Vagina (tissue), 2 donors: ENCODE measurements at regions not wholly inside any gene's neighbourhood (a gene's known extent, or its start where the extent isn't known, plus 50 kb on each side); places are given as distances from the start of the nearest gene placed in this dataset.
"Not testable (repeated sequence)": the region's sequence is repeated elsewhere in the genome, so short reads cannot be mapped to it uniquely, and the experiment has no call there.

Experiments
- DNase-seq, 2 donors: peaks; one replicate each; pipeline ENCODE4 v3.0.0-alpha.2; 2017; ENCODE audit errors: extremely low spot score in 2 of 2
- H3K27ac ChIP-seq: fragments of 200-600 bp; sonication (generic); one replicate; pipeline ENCODE4 v1.5.1; 2019
- H3K27me3 ChIP-seq: fragments of 200-600 bp; sonication (generic); one replicate; pipeline ENCODE4 v1.5.1; 2019
- H3K36me3 ChIP-seq, 2 donors: fragments of 200-600 bp; sonication (generic); one replicate each; pipeline ENCODE4 v1.5.1; 2017 to 2019
- H3K4me1 ChIP-seq: fragments of 200-600 bp; sonication (generic); one replicate; pipeline ENCODE4 v1.5.1; 2019
- H3K4me3 ChIP-seq, 2 donors: fragments of 200-600 bp; sonication (generic); 1 replicate in 1 of 2; 2 replicates in 1 of 2; pipeline ENCODE4 v1.5.1; 2016 to 2019
- H3K9me3 ChIP-seq: fragments of 200-600 bp; sonication (generic); one replicate; pipeline ENCODE4 v1.5.1; 2019
- intact Hi-C: fragments of 100-400 bp; cut with DNase I; formaldehyde crosslinking; loops from one replicate; pipeline ENCODE4 v1.15.1; 2023

GRCh38 chr1:149275802-149276201 lies 172.5 kb upstream of the NBPF9 start:
- intact Hi-C loops, H3K27ac ChIP-seq, H3K4me3 ChIP-seq, H3K27me3 ChIP-seq, H3K9me3 ChIP-seq, H3K36me3 ChIP-seq, H3K4me1 ChIP-seq, DNase-seq: not testable (repeated sequence)

- DNase-seq, H3K4me1 ChIP-seq, H3K27me3 ChIP-seq, H3K36me3 ChIP-seq, H3K9me3 ChIP-seq, H3K27ac ChIP-seq, intact Hi-C loops, H3K4me3 ChIP-seq: not testable (repeated sequence)
Observed at GRCh38 chr1:149276496-149276895, 173.1 kb upstream of the NBPF9 start.

- H3K4me1 ChIP-seq, H3K9me3 ChIP-seq, DNase-seq, H3K4me3 ChIP-seq, H3K27me3 ChIP-seq, H3K36me3 ChIP-seq, intact Hi-C loops, H3K27ac ChIP-seq: not testable (repeated sequence)
Observed at GRCh38 chr1:149278156-149278555, 174.8 kb upstream of the NBPF9 start.

GRCh38 chr1:149279015-149279414 lies 175.7 kb upstream of the NBPF9 start:
- H3K9me3 ChIP-seq, intact Hi-C loops, H3K4me3 ChIP-seq, H3K36me3 ChIP-seq, DNase-seq, H3K27me3 ChIP-seq, H3K27ac ChIP-seq, H3K4me1 ChIP-seq: not testable (repeated sequence)

GRCh38 chr1:149279512-149279911 lies 176.2 kb upstream of the NBPF9 start:
- H3K36me3 ChIP-seq, H3K27me3 ChIP-seq, intact Hi-C loops, DNase-seq, H3K4me3 ChIP-seq, H3K27ac ChIP-seq, H3K4me1 ChIP-seq, H3K9me3 ChIP-seq: not testable (repeated sequence)

- H3K27ac ChIP-seq, H3K4me1 ChIP-seq, H3K9me3 ChIP-seq, intact Hi-C loops, H3K27me3 ChIP-seq, DNase-seq, H3K36me3 ChIP-seq, H3K4me3 ChIP-seq: not testable (repeated sequence)
Observed at GRCh38 chr1:149284773-149285172, 181.4 kb upstream of the NBPF9 start.

GRCh38 chr1:149285205-149285604 lies 181.9 kb upstream of the NBPF9 start:
- H3K27ac ChIP-seq, H3K9me3 ChIP-seq, H3K36me3 ChIP-seq, H3K4me1 ChIP-seq, H3K27me3 ChIP-seq, DNase-seq, intact Hi-C loops, H3K4me3 ChIP-seq: not testable (repeated sequence)

- H3K4me1 ChIP-seq, DNase-seq, H3K27me3 ChIP-seq, H3K4me3 ChIP-seq, H3K9me3 ChIP-seq, intact Hi-C loops, H3K27ac ChIP-seq, H3K36me3 ChIP-seq: not testable (repeated sequence)
Observed at GRCh38 chr1:149285638-149286037, 182.3 kb upstream of the NBPF9 start.

- H3K27ac ChIP-seq, intact Hi-C loops, H3K27me3 ChIP-seq, H3K4me1 ChIP-seq, DNase-seq, H3K4me3 ChIP-seq, H3K9me3 ChIP-seq, H3K36me3 ChIP-seq: not testable (repeated sequence)
Observed at GRCh38 chr1:149288580-149288979, 185.2 kb upstream of the NBPF9 start.

- H3K36me3 ChIP-seq, H3K4me3 ChIP-seq, H3K4me1 ChIP-seq, H3K27me3 ChIP-seq, H3K9me3 ChIP-seq, DNase-seq, intact Hi-C loops, H3K27ac ChIP-seq: not testable (repeated sequence)
Observed at GRCh38 chr1:149300478-149301218, 174.2 kb upstream of the NBPF19 start.

- H3K9me3 ChIP-seq, intact Hi-C loops, H3K36me3 ChIP-seq: not testable (repeated sequence)
Observed at GRCh38 chr1:149301282-149301681, 173.6 kb upstream of the NBPF19 start.

GRCh38 chr1:149304796-149305195 lies 170.0 kb upstream of the NBPF19 start:
- H3K9me3 ChIP-seq, H3K27ac ChIP-seq, DNase-seq, intact Hi-C loops, H3K4me1 ChIP-seq, H3K36me3 ChIP-seq, H3K27me3 ChIP-seq, H3K4me3 ChIP-seq: not testable (repeated sequence)

More at GRCh38 chr1:149301282-149301681, 173.6 kb upstream of the NBPF19 start:
- not testable (repeated sequence) for H3K27ac ChIP-seq, H3K27me3 ChIP-seq, H3K4me1 ChIP-seq, H3K4me3 ChIP-seq, DNase-seq

- H3K4me1 ChIP-seq, H3K4me3 ChIP-seq, intact Hi-C loops, DNase-seq, H3K27me3 ChIP-seq, H3K9me3 ChIP-seq, H3K36me3 ChIP-seq, H3K27ac ChIP-seq: not testable (repeated sequence)
Observed at GRCh38 chr1:149307640-149308039, 167.2 kb upstream of the NBPF19 start.

- DNase-seq, H3K36me3 ChIP-seq, H3K27ac ChIP-seq, H3K4me3 ChIP-seq, H3K27me3 ChIP-seq, H3K4me1 ChIP-seq, H3K9me3 ChIP-seq, intact Hi-C loops: not testable (repeated sequence)
Observed at GRCh38 chr1:149314921-149315320, 159.9 kb upstream of the NBPF19 start.
